ENCODE measurements at regions not wholly inside any gene's neighbourhood (a gene's known extent, or its start where the extent isn't known, plus 50 kb on each side); places are given as distances from the start of the nearest gene placed in this dataset.

- Histone ChIP-seq H3K4me3 (no peak overlapping the region), H3K36me3 (no peaks in the 10 kb centered on the region), H3K9me3 (no peaks in the 10 kb centered on the region), H3K27me3 (no peaks in the 10 kb centered on the region), H3K27ac (no peak overlapping the region), H3K4me1 (no peaks in the 10 kb centered on the region)
- TF ChIP-seq POLR2A (IDR thresholded peaks at IDR 0.05) (no peak), CTCF (IDR thresholded peaks at IDR 0.05) (no peak)
- DNase-seq = peak in 1 of 3 donors; percentile 62
These were observed 202.4 kb downstream of the LY86 start for GRCh38 chr6:6790891-6791290.

GRCh38 chr6:6793388-6794250, 205.1 kb downstream of the LY86 start:
- no peaks in the 10 kb centered on the region for H3K9me3 ChIP-seq
- no peak for DNase-seq
- H3K27ac ChIP-seq = no peak overlapping the region
- H3K4me1 ChIP-seq = no peaks in the 10 kb centered on the region
- H3K4me3 ChIP-seq = no peak overlapping the region
- no peaks in the 10 kb centered on the region for H3K27me3 ChIP-seq
- no peaks in the 10 kb centered on the region for H3K36me3 ChIP-seq
- TF ChIP-seq POLR2A (IDR thresholded peaks at IDR 0.05) = no peak
- TF ChIP-seq CTCF (IDR thresholded peaks at IDR 0.05) = no peak

- TF ChIP-seq CTCF (IDR thresholded peaks at IDR 0.05) (no peak), POLR2A (IDR thresholded peaks at IDR 0.05) (no peak)
- no peak overlapping the region for H3K27ac ChIP-seq
- H3K27me3 ChIP-seq = no peaks in the 10 kb centered on the region
- H3K4me3 ChIP-seq = no peak overlapping the region
- H3K36me3 ChIP-seq = no peaks in the 10 kb centered on the region
- no peaks in the 10 kb centered on the region for H3K9me3 ChIP-seq
- H3K4me1 ChIP-seq = no peaks in the 10 kb centered on the region
- no peak for DNase-seq
These were observed 206.9 kb downstream of the LY86 start for GRCh38 chr6:6795393-6795792.

DNA sequence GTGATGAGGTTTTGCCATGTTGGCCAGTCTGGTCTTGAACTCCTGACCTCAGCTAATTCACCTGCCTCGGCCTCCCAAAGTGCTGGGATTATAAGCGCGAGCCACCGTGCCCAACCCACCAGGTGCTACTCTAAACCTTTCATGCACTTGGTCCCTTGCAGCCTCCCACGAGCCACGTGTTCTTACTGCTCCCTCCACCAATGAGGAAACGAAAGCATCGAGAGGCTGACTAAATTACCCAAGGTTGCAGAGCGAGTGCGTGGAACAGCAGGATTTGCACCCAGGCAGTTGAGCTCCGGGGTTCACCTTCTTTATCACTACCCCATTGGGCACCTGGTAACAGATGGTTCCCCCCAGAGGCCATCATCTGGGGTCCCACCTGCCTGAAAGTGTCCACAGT, 208.3 kb downstream of the LY86 start:
- Histone ChIP-seq H3K27ac (no peak overlapping the region), H3K27me3 (no peaks in the 10 kb centered on the region), H3K4me3 (no peak overlapping the region), H3K9me3 (no peaks in the 10 kb centered on the region), H3K4me1 (no peaks in the 10 kb centered on the region), H3K36me3 (no peaks in the 10 kb centered on the region)
- DNase-seq = peak in 1 of 3 donors; percentile 38
- TF ChIP-seq POLR2A (IDR thresholded peaks at IDR 0.05) (no peak), CTCF (IDR thresholded peaks at IDR 0.05) (no peak)

DNA sequence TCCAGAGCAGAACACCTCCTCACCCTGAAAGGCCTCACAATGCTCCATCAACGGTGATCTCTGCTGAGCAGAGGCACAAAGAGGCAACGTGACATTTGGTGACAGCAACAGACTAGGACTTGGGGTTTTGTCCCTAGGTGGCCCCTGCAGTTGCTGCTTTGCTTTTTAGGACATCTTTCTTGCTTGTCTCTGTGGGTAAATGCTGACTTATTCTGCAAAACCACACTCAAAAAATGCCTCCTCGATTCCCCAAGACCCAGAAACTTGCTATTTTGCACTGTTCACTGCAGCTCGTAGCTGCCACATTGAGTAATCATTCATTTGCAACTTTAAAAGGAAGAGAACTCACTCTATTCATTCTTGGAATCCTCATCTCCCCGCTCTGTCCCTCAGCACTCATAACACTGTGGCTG, 209.9 kb downstream of the LY86 start:
- Histone ChIP-seq H3K27me3 (no peaks in the 10 kb centered on the region), H3K4me1 (no peaks in the 10 kb centered on the region), H3K4me3 (no peak overlapping the region), H3K9me3 (no peaks in the 10 kb centered on the region), H3K27ac (no peak overlapping the region), H3K36me3 (no peaks in the 10 kb centered on the region)
- TF ChIP-seq POLR2A (IDR thresholded peaks at IDR 0.05) (no peak), CTCF (IDR thresholded peaks at IDR 0.05) (no peak)
- no peak for DNase-seq
